CD1c-positive myeloid dendritic cell (primary cell): ENCODE measurements at regions not wholly inside any gene's neighbourhood (a gene's known extent, or its start where the extent isn't known, plus 50 kb on each side); places are given as distances from the start of the nearest gene placed in this dataset.
"Not testable (repeated sequence)": the region's sequence is repeated elsewhere in the genome, so short reads cannot be mapped to it uniquely, and the experiment has no call there.

ENCODE experiments used
- DNase-seq: peaks from one replicate; pipeline ENCODE4 v3.0.0-alpha.2; 2016; ENCODE audit errors: extremely low spot score

DNA sequence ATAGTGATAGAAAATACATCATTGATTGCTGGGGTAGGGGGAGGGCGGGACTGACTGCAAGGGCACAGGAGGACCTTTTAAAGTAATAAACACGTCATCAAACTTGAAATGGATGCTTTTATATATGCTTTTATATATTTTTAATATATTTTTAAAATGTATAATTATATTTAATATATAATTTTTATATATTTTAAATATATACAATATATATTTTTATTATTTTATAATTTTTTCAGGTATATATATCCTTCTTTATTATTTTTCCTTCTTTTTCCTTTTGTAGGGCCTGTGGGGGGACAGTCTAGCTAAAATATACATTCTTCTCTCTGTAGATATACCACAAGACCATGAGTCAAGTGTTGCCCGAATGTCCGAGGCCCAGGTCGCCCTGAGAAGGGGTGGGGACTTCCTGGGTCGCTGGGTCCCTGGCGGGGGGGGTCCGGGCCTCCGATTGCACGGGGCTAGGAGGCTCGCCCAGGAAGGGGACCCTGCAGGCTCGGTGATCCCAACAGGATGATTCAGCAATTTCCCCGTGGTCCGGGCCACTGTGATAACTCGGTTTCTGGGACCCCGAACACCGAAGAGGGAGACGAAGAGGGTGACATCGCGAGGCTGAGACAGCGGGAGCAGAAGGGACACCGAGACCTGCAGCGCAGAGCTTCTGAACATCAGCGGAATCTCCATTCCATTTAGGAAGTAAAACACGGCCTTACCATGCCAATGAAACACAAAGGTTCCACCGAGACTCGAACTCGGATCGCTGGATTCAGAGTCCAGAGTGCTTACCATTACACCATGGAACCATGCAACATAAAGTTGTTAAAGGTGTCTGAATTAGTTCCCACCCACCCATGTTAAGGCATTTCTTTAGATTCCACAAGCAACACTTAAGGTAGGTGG is 112.5 kb upstream of the NBPF11 start:
- no peak for DNase-seq

DNA sequence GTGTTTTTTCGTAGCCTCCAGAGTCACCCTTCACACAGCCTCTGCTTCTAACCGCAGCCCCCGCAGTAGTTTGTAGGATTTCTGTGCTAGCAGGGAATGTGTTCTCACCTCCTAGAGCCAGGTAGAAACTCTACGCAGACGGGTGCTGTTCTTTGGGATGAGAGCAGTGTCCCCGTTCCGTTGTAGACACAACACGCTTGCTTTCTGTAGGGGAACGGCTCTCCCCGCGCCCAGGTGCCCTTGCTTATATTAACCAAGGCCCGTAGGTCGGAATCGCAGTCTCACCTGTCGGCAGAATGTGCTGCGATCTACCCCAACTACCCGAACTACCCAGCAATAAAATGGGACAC is 111.8 kb upstream of the NBPF11 start:
- DNase-seq: no peak

GRCh38 chr1:148263128-148263905 is 111.2 kb upstream of the NBPF11 start:
- peak; percentile 74 for DNase-seq

DNA sequence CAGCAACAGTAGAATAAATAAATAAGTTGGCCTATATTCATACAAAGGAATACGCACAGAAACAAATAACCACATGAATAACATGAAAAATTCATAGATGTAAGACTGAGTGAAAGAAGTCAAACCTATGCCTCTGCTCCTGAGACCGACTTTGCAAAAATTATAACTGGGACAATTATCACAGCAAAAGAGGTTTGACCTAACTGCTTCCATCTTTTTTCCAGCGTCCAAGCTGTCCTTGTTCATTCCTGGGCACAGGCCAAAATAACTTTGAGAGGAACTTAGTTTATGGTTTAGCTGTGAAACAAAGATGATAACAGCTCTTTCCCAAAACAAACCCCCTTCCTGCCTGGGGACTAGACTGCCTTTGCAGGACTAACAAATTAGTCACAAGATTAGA is 109.6 kb upstream of the NBPF11 start:
- not testable (repeated sequence) for DNase-seq

DNA sequence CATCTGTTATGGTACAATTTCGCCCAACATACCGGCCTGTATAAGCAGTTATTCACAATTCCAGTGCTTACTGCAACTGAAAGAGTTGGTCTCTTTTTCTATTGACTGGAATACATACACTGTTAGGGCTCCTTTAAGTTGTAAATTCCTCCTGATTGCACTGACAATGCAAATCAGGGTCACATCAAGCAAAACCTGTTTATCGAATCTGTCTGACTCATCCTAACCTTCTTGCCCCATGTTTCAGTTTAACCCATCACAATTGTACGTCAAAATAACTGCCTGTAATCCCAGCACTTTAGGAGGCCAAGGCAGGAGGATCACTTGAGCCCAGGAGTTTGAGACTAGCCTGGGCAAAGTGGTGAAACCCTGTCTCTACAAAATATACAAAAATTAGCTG is 105.8 kb upstream of the NBPF11 start:
- not testable (repeated sequence) for DNase-seq

GRCh38 chr1:148254611-148255429 is 102.7 kb upstream of the NBPF11 start:
- peak; percentile 23 for DNase-seq

DNA sequence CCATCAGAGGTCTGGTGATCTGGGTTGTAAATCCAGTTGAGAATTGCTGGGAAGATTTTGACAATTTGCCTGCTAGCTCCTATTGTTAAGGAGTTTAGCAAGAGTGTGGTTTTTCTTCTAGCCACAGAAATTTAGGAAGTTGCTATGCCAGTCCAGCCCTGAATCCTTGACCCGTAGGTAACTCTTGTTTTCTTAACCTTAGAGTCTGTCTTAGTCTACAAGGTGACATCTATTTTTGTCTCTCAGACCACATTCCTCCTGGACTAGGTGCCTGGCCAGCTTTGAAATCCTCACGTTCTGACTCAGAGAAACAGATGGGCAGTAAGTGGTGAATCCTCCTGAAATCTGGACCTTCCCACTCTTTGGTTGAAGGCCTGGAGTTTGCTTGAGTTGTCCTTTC is 101.7 kb upstream of the NBPF11 start:
- not testable (repeated sequence) for DNase-seq

GRCh38 chr1:148248798-148249197 is 96.7 kb upstream of the NBPF11 start:
- not testable (repeated sequence) for DNase-seq

GRCh38 chr1:148246258-148246861 is 94.3 kb upstream of the NBPF11 start:
- DNase-seq: not testable (repeated sequence)

GRCh38 chr1:148245843-148246242 is 93.8 kb upstream of the NBPF11 start:
- DNase-seq: not testable (repeated sequence)

GRCh38 chr1:148245443-148245842 is 93.4 kb upstream of the NBPF11 start:
- DNase-seq: not testable (repeated sequence)

- DNase-seq: not testable (repeated sequence)
These were observed 81.2 kb upstream of the NBPF11 start for GRCh38 chr1:148233250-148233649.

- DNase-seq: not testable (repeated sequence)
These were observed 76.8 kb upstream of the NBPF11 start for GRCh38 chr1:148228846-148229245.

DNA sequence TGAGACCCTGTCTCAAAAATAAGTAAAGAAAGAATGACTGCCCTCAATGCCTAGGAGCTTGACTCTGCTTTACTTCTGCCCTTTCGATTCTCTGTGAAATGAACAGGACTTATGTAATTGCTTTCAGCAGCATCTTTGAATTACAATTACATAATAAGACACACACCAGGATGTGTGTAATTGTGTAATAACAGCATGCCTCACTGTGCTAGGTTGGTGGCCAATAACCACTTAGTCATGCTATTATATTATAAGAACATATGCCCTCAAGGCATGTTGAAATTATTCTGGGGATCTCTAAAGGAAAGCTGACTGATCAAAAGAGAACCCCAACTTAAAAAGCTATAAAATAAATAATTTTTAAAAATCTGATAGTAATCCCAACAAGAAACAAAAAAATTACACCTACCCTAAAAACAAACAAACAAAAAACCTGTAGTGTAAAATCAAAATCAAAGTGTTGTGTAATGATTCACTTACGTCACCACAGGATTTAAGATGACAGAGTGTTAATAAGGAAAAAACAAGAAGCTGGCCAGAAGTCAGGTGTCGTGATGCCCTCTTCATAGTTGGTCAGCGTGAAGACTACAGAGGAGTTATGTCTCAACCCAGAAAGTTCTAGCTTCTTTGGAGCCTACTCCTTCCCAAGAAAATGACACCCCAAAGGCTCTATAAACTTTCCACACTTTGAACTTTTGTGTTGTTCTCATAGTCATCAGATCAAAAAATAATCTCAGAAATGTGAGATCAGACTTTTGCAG is 70.5 kb upstream of the NBPF11 start:
- not testable (repeated sequence) for DNase-seq

- DNase-seq: not testable (repeated sequence)
These were observed 69.5 kb upstream of the NBPF11 start for GRCh38 chr1:148221593-148221992.

DNA sequence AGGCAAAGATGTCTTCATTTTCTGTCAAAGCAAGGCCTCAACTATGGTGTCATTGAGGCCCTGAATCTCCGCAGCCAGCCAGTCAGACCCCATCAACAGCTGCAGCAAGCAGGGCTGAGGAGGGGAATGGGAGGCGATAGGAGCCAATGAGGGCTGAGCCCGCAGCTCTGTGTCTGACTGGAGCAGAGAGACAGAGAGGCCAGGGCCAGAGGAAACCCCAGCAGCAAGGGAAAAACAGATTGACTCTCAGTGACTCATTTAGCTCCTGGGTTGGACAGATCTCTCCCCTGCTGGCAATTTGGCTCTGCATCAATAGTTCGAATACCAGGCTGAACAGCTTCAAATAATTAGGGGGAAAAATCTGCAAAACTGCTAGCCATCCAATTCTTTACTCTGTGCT is 67.1 kb upstream of the NBPF11 start:
- DNase-seq: not testable (repeated sequence)

DNA sequence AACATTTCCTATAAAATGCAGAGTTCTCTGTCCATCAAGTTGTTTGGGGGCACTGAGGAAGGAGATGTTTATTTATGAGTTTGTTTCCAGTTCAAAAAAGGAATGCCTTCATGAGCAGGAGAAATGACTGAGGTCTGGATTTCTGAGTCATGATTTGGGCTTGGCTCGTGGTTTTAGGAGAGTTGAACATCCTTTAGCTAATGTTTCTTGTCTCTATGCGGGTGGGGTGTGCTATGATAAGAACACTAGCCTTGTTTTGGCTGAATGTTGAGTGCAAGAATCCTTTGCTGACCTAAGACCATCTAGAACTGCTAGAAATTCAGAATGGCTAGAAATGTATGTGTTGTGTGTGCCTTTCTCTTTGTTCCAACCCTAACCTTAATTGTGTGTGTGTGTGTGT is 59.1 kb upstream of the NBPF11 start:
- DNase-seq: not testable (repeated sequence)

DNA sequence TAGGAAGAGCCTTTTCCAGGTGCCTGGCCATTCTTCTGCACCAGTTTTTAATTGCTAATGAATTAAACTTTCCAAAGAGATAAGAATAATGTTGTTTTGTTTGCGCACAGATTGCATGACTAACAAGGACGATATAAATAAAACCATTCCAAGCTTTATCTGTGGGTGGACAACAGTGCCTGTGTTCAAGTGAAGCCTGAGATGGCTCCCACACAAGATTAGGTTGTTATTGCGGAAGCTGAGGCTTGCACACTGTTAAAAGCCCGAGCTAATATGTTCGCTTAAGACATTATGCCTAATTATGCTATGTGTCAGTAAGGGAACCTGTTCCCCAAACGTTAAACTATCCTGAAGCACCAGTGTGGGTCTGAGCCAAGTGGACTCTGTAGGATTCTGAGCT is 58.5 kb upstream of the NBPF11 start:
- DNase-seq: not testable (repeated sequence)

GRCh38 chr1:148210166-148210565 is 58.1 kb upstream of the NBPF11 start:
- not testable (repeated sequence) for DNase-seq

GRCh38 chr1:148202013-148202412 is 49.9 kb upstream of the NBPF11 start:
- not testable (repeated sequence) for DNase-seq
